ENCODE measurements at regions not wholly inside any gene's neighbourhood (a gene's known extent, or its start where the extent isn't known, plus 50 kb on each side); places are given as distances from the start of the nearest gene placed in this dataset.

GRCh38 chr1:13892671-13893325 lies 192.8 kb downstream of the PRDM2 start:
- ChIA-PET CTCF (no interaction called here), POLR2A (no interaction called here)
- Mint-ChIP-seq H3K4me3 (ENCODE audit: unreplicated experiment) (no peak overlapping the region), H3K36me3 (ENCODE audit: insufficient read depth, unreplicated experiment) (no peaks in the 10 kb centered on the region), H3K27ac (ENCODE audit: low read depth, unreplicated experiment) (no peak overlapping the region), H3K9me3 (ENCODE audit: unreplicated experiment) (no peaks in the 10 kb centered on the region), H3K27me3 (ENCODE audit: insufficient read depth, unreplicated experiment) (peaks cover 17% of the 10 kb centered on the region), H3K4me1 (ENCODE audit: insufficient read depth, unreplicated experiment) (no peaks in the 10 kb centered on the region)
- no TSS peak for BruUV-seq (replicated peaks)
- TF ChIP-seq CTCF (IDR thresholded peaks at IDR 0.05; ENCODE audit: unreplicated experiment) = no peak
- intact Hi-C loops (cut with micrococcal nuclease) = no loop called here
- no peak for DNase-seq (ENCODE audit: unreplicated experiment)

DNA sequence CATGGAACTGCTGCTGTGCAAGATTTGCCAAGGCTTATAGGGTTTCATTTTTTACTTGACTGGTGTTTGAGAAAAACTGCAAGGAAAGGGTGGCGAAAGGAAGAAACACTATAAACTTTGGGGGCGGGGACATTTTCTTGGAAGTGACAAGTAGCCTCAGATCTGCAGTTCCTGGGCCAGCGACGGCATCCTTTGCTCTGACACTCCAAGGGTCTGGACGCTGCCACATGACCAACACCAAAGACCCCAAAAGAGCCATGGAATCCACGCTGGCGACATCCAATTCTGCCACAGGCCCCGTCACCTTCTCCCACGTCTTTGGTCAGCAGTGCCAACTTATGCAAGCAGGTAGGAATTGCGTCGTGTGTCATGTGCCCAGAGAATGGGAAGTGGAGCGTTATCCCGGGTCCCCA lies 193.4 kb downstream of the PRDM2 start:
- Mint-ChIP-seq H3K9me3 (ENCODE audit: unreplicated experiment) (no peaks in the 10 kb centered on the region), H3K4me3 (ENCODE audit: unreplicated experiment) (no peak overlapping the region), H3K4me1 (ENCODE audit: insufficient read depth, unreplicated experiment) (no peaks in the 10 kb centered on the region), H3K36me3 (ENCODE audit: insufficient read depth, unreplicated experiment) (no peaks in the 10 kb centered on the region), H3K27ac (ENCODE audit: low read depth, unreplicated experiment) (no peak overlapping the region), H3K27me3 (ENCODE audit: insufficient read depth, unreplicated experiment) (peaks cover 17% of the 10 kb centered on the region)
- no TSS peak for BruUV-seq (replicated peaks)
- intact Hi-C loops (cut with micrococcal nuclease) = no loop called here
- DNase-seq (ENCODE audit: unreplicated experiment) = no peak
- ChIA-PET CTCF (no interaction called here), POLR2A (no interaction called here)
- TF ChIP-seq CTCF (IDR thresholded peaks at IDR 0.05; ENCODE audit: unreplicated experiment) = no peak

DNA sequence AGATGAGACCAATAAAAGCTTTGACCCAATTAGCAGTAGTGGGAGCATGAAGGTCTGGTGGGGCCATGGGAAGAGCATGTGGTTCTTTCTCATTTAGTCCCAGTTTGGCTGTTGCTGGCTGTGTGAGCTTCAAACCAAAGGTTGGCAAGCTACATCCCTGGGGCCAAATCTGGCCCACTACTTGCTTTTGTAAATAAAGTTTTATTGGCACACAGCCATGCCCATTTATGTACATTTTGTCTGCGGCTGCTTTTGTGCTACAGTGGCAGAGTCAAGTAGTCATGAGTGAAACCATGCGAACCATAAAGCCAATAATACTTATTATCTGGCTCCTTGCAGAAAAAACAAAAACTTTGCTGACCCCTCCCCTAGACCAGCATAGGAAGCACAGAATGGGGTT lies 196.9 kb downstream of the PRDM2 start:
- H3K9me3 Mint-ChIP-seq (ENCODE audit: unreplicated experiment) = no peaks in the 10 kb centered on the region
- no TSS peak for BruUV-seq (replicated peaks)
- no peak overlapping the region for H3K4me3 Mint-ChIP-seq (ENCODE audit: unreplicated experiment)
- H3K27ac Mint-ChIP-seq (ENCODE audit: low read depth, unreplicated experiment) = no peak overlapping the region
- intact Hi-C loops (cut with micrococcal nuclease) = no loop called here
- H3K4me1 Mint-ChIP-seq (ENCODE audit: insufficient read depth, unreplicated experiment) = no peaks in the 10 kb centered on the region
- TF ChIP-seq CTCF (IDR thresholded peaks at IDR 0.05; ENCODE audit: unreplicated experiment) = no peak
- H3K27me3 Mint-ChIP-seq (ENCODE audit: insufficient read depth, unreplicated experiment) = peaks cover 17% of the 10 kb centered on the region
- POLR2A ChIA-PET = no interaction called here
- DNase-seq (ENCODE audit: unreplicated experiment) = no peak
- CTCF ChIA-PET = no interaction called here
- H3K36me3 Mint-ChIP-seq (ENCODE audit: insufficient read depth, unreplicated experiment) = no peaks in the 10 kb centered on the region

GRCh38 chr1:13898406-13898805 lies 198.4 kb downstream of the PRDM2 start:
- Mint-ChIP-seq H3K4me3 (ENCODE audit: unreplicated experiment) (no peak overlapping the region), H3K9me3 (ENCODE audit: unreplicated experiment) (no peaks in the 10 kb centered on the region), H3K27ac (ENCODE audit: low read depth, unreplicated experiment) (no peak overlapping the region), H3K27me3 (ENCODE audit: insufficient read depth, unreplicated experiment) (peaks cover 13% of the 10 kb centered on the region), H3K4me1 (ENCODE audit: insufficient read depth, unreplicated experiment) (no peaks in the 10 kb centered on the region), H3K36me3 (ENCODE audit: insufficient read depth, unreplicated experiment) (no peaks in the 10 kb centered on the region)
- BruUV-seq (replicated peaks) = no TSS peak
- TF ChIP-seq CTCF (IDR thresholded peaks at IDR 0.05; ENCODE audit: unreplicated experiment) = no peak
- no peak for DNase-seq (ENCODE audit: unreplicated experiment)
- ChIA-PET POLR2A (no interaction called here), CTCF (interaction anchor here (0.8 kb wide), 1 partner anchor 8 kb away, joined by 3 read pairs; no protein-coding TSS in a partner anchor)
- intact Hi-C loops (cut with micrococcal nuclease) = no loop called here

Measured in MCF 10A (cell line).